NAMALWA (cell line): ENCODE measurements at regions not wholly inside any gene's neighbourhood (a gene's known extent, or its start where the extent isn't known, plus 50 kb on each side); places are given as distances from the start of the nearest gene placed in this dataset.

Source experiments
- DNase-seq: peaks from one replicate; pipeline ENCODE4 v3.0.0-alpha.2; 2015; ENCODE audit warnings: low spot score

DNA sequence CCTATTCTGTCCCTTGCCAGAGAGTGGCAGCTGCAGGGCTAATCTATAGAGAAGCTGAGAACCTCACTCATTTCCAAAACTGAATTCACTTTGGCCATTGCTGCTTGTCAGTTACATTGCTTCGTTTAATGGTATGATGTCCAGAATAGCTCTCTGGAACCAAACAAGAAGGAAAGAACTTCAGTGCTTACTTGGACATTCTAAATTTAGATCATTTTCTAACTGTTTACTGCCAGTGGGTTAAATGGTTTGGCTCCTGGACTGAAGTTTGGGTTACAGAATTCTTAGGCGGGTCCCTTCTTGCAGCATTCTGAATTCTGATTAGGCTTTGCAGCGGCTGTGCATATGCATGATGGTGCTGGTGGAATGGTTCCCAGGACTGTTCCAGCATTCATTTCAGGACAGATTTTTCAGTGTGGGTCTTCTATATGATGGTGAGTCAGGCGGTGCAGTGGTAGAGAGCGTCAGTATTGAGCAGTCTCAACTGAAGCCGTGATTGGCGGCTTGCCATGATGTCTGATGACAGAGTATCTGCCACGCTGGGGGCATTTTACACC, 148.7 kb downstream of the DYRK2 start:
- DNase-seq: no peak

DNA sequence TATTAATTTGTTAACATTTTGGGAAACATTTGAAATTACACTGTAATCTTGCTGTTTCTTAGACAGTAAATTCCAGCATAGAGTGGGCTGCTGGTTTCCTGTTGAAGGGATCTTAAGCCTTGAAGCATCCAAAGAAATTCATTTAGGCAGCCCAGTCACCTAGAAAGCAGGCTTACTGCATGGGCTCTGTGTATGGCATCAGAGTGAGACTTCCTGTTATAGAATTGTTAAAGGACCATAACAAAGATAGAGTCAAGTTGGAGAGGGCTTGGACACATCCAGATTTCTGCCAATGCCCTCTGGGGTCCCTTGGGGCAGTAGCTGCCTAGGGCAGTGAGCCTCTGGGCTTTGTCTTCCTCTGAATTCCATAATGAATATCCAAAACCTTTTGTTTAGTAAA, 149.2 kb downstream of the DYRK2 start:
- DNase-seq: no peak

DNA sequence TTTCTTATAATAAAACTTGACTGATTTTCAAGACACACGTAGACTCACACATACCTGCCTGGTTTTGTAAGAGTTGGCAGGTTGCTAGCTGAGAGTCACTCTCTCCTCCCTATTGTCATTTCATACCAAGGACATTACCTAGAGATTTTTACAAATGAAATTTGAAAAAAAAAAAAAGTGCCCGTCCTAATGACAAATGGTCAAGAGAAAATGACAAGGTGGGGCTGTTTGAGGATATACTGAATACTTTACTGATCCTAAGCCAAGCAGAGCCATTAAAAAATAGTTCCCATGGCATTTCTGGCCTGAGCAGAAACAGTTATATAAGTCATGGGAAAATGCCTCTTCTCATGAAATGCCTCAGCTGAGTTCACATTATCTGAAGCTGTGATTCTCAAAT, 150.2 kb downstream of the DYRK2 start:
- no peak for DNase-seq

DNA sequence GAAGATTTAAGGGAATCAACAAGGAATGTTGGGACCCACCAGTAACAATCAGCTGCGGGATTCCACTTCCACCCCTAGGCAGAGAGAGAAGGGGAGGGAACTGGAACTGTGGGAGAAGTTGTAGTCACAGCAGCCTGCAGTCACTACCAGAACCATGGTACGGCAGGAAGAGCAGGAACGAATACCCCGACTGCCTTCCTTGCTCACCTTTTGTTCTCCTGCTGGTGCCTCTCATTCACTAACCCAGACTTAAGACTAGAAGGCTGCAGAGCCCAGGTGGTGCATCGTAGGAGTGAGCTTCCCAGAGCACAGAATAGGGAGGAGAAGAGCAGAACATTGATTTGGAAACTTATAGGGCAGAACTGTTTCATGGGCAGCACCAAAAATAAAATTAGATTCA, 154.2 kb downstream of the DYRK2 start:
- DNase-seq: no peak

DNA sequence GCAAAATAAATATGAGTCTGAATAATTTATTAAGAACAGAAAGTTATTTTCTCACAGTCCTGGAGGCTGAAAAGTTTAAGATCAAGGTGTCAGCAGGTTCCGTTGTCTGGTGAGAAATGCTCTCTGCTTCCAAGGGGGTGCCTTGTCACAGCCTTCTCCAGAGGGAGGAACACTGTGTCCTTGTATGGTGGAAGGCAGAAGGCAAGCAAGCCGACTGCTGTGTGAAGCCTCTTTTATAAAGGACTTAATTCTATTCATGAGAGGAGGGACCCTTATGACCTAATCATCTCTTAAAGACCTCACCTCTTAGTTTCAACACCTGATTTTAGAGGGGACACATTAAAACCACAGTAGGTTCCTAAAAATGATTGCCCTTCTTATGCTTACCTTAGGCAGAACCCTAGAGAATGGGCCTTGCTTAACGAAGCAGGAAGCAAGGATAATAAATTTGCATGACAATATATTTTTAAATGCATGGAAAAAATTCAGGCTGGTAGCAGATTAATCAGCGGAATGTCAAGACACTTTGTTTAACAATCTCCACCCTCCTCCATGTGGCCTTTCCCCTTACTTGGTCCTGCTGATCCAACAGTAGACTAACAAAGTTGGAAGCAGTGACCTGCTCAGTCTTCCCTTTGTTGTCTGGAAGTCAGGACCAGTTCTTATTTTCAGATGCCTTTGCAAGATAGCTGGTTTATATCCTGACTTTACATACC, 154.9 kb downstream of the DYRK2 start:
- DNase-seq: no peak

DNA sequence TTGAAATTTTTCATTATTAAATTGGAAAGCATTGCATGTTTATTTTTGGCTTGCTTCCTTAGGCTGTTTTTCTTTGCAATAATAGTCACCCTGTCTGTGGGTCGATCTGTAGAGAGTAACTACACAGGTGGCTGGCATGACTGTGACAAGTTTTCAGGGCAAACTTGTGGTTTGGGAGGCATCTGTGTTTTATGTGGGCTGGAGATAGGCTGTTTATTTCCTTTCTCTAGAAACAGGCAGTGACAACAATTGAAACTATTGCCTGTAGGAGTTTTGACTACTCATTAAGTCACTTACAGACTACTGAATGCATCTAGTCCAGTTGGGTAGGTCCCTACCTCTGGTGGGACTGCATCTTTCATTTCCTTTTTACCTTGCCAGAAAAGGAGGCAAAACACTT, 155.6 kb downstream of the DYRK2 start:
- DNase-seq: peak; percentile 6

DNA sequence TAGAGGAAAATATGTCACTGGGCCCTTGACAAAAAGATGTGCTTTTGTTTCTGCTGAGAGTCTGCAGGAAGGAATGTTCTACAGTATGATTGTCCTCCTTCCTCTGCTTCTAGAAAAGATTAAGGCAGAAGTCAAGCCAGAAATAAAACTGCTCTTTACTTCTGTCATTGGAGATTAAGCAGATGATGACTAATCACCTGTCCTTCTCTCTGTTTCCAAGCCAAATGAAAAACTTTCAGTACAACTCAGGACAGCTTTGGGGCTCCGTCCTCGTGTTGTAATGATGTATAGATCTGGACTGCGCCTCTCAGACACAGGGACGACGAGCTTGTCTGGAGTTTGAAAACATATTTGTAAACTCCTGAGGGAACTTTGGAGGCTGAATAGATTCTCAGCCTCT, 159.3 kb downstream of the DYRK2 start:
- no peak for DNase-seq

DNA sequence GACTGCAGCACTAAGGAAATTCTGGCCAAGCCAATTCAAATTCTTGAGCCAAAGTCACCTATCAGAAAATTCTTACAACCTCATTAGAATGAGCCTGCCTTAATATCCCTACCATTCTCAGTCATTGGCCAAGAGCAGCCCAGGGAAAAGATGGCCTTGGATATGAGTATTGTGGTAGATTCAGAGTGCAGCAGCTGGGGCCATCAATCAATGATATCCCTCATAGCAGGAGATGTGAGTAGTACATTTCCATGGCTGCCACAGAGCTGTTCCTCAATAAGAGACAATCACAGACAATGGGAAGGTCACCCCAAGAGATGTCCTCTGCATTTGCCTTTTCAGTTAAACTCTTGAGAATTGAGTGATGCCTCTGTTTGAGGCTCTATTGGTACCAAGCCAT, 161.6 kb downstream of the DYRK2 start:
- no peak for DNase-seq

DNA sequence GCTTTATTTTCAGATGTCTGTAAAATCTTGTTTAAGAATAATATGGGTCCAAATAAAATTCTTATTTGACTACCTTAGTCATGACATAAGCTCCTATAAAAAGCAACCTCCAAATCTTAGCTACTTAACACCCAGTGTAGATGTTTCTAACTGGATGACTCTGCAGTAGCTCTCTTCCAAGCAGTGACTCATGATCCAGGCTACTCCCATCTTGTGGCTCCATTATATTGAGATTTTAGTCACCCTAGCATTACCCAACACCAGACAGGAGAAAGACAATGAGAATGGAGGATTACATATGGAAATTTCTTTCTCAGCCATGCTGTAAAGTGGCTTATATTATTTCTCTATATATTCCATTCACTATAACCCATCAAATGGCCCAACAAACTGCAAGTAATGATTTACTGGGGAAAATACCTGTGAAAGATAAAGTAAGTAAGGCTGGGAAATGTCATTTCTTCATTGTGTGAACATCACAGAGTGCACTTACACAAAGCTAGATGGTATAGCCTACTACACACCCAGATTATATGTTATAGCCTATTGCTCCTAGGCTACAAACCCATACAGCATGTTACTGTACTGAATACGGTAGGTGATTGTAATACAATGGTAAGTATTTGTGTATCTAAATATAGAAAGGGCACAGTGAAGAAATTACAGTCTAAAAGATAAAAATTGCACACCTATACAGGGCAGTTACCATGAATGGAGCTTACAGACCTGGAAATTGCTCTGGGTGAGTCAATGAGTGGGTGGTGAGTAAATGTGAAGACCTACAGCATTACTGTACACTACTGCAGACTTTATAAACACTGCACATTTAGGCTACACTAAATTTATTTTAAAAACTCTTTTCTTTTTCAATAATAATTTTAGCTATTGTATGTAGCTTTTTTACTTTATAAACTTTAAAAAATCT, 163.2 kb downstream of the DYRK2 start:
- no peak for DNase-seq

DNA sequence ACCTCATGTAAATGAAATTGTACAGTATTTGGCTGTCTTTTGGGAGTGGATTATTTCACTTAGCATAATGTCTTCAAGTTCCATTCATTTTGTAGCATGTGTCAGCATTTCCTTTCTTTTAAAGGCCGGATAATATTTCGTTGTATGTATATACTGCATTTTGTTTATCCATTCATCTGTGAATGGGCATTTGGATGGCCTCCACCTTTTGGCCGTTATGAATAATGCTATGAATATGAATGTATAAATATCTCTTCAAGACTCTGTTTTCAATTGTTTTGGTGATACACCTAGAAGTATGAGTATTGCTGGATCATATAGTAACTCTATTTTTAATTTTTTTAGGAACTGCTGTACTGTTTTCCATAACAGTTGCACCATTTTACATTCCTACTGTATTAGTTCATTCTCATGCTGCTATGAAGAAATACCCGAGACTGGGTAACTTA, 164.9 kb downstream of the DYRK2 start:
- DNase-seq: no peak

DNA sequence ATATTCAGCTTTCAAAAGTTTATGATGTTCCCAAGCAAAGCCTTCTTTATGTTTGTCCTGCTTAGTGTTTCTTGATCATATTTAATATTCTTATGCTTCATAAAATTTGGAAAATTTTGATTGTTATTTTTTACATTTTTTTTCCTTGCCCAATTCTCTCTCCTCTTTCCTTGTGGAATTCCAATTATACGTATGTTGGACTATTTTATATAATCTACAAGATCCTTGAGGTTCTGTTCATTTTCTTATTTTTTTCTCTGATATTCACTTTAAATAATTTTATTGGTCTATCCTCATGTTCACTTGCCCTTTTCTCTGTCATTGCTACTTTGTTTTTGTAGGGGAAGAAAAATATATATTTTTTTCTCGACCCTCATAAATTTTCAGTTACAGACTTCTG, 167.7 kb downstream of the DYRK2 start:
- no peak for DNase-seq

DNA sequence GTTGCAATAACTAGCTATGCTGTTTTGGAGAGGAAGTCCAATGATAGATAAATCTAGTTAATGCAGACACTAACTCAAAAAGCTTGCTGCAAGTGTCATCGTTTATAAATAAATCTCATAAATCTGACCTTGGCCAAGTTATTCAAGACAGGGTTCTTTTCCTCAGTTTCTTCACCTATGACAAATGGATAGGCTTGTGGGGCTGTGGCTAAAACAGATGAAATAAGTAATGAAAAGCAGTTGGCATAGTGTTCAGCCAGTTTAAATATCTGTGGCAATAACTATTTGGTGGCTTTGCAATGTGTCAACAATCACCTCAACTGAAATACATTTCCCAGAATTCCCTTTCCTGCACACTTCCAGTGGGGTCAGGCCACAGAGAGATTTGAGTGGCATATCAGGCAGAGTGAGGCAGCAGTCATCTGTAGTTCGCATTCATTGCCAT, 169.9 kb downstream of the DYRK2 start:
- DNase-seq: no peak

DNA sequence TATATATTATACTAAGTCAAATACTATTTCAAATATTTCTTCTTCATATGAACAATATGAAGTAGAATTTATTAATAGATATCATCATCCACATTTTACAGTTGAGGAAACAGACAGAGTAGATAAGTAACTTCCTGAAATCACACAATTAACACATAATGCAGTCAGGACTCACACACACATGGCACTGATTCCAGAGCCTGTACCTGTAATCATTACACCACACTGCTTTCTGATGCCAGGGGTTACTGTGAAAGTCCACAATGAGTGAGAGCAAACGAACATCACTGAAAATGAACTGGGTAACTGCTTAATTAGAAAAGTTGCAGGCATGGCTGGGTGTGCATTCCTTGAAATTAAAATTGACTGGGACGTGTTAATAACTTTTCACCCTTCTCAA, 169.3 kb upstream of the IFNG-AS1 start:
- DNase-seq: no peak

DNA sequence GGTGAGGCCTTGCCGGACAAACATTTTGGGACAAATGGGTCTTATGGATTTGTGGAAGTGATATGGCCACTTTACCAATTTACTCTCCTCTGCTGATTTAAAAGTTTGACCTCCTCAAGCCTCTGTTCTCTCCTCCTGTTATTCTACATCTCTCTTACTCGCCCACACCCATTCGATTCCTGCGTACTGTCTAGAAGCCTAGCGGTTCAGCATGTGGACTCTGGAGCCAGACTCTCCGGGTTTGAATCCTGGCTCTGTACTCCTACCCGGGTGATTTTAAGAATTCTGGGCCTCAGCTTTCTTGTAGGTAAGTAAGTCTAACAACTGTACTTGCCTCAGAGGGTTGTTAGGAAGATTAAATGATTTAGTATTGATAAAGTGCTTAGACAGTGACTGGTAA, 168.6 kb upstream of the IFNG-AS1 start:
- no peak for DNase-seq

DNA sequence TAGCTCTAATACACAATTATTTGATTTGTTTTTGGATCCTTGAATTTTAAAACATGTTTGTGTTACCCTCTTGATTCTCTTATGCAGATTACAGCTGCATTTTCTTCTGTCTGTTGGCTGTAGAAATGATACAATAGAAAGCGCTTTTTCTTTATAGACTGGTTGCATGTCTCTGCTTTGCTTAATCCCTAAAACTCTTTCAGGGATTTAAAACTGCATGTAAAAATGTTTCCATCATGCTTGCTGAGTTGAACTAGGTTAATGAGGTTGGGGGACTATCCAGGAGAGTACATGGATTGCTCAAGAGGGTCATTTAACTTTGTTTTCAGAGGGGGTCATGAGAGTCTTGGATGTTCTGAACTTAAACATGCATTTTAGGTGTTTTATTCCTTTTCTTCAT, 166.4 kb upstream of the IFNG-AS1 start:
- no peak for DNase-seq

DNA sequence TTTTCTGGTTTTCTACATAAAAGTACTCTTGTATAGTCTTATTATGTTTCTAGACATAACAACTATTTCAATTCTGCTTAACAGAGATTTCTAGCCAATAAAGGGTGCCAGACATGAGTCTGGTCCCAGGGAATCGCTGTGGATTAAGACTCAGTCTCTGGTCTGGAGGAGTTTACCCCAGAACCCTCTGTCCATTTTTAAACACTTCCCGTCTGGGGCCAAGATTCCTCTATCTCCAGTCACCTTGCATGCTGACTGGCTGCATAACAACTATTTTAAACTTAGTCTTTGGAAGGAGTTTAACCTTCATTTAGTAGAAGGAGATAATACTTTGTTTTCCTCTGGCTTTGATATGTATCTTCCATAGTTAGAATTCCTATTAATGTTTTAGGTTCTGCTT, 163.1 kb upstream of the IFNG-AS1 start:
- DNase-seq: no peak

DNA sequence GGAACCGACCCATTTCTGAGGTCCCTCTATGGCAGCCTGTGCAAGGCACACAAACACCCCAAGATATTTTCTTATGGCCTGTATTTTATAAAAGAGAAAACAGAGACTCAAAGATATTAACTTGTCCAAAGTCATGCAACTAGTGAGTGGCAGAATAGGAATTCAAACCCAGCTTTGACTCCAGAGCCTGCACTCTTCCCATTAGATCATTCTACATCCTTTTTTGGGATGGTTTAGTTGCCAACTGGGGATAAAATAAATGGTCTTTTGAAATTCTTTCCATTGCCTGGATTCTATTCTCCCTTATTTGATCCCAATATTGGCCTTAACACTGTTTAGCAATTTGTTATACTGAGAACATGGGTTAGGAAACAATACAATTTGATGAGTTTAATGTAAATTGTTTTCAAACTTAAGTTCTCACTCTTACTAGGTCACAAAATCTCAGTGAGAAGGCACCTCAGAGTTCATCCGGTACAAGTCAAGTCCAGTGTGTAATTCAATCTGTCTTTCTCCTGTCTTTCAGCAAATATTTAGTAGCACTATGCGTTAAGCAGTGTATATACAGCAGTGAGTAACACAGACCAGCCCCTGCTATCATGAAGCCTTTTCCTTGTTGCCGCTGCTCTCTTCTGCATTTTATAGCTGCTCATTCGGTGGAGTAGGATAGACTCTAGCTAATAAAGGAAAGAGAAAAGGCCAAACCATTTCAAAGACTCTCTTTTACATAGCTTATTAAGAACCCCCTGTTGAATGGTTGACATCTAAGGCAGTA, 162.1 kb upstream of the IFNG-AS1 start:
- DNase-seq: no peak

DNA sequence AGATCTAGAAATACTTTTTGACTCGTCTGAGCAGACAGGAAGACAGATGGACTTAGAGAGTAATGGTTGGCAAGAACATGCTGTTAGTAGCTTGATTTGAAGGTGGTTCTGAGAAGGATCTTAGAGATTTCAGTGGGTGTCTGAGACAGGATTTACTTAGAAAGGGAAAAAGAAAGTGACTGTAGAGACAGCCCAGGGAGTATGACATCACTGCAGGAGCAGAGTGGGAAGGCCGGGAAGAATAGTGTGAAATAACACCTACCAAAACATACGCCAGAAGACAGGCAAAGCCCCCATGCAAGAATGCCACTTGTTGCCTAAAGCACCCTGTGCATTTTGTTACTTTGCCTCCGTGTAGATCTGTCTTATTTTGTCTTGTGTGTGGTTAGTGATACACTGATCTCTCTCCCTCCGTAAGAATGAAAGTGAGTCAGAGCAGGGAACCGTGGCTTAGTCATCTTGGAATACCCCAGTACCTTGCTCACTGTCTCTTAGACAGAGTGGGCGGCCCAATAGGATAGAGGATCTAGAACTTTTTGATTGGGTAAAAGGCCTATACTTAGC, 161.3 kb upstream of the IFNG-AS1 start:
- DNase-seq: no peak

DNA sequence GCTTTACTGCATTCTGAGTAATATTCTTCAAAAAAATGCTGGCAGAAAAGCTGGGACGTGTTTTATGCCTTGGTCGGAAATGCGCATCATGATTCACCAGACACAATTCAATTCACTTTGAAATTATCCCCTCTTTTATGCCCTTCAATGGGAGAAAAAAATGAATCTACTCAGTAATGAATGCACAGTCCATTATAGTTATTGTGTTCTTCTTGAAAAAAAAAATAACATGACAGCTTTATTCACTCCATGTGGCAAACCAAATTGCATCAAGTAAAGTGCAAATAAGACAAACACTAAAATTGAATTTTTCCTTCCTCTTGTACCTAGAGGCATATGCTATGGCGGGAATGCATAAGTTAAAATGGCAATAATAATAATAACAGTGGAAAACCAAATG, 159.4 kb upstream of the IFNG-AS1 start:
- no peak for DNase-seq

DNA sequence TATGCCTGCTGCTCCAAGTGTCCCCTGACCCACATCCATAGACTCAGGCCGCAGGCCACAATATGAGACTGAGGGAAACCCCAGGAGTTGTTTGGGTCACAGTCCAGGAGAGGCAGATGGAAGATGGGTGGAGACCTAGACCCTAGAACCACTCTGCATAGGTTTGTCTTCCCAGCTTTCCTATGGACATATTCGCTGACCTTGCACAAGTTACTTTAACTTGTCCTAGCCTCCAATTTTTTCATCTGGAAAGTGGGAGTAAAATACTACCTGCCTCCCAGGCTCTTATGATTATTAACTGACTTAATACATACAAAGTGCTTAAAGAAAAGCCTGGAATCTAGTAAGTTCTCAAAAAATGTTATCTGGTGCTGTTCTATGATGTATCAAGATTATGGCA, 157.1 kb upstream of the IFNG-AS1 start:
- DNase-seq: no peak

DNA sequence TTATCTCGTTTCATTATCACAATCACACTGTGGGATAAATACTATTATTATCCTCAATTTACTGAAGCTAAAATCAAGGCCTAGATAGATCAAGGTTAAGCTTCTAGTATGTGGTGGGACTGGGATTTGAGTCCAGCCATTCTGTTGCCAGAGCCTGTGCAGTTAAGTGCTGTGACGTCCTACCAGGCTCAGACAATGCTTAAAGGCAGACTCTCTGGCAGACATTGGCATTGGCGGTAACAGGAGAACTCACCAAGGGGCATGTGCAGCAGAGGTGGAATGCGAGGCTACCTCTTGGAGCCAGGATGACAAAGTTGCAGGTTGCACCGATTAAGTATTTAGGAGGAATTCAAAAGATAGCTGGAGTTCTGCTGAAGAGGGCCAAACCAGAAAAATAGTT, 155.6 kb upstream of the IFNG-AS1 start:
- DNase-seq: no peak

DNA sequence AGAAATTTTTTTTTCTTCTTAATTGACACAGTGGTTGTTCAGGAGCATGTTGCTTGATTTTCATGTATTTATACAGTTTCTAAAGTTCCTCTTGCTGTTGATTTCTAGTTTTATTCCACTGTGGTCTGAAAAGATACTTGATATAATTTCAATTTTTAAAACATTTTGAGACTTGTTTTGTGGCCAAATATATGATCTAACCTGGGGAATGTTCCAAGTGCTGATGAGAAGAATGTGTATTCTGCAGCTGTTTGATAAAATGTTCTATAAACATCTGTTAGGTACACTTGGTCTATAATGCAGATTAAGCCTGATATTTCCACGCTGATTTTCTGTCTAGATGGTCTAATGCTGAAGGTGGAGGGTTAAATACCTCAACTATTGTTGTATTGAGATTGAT, 151.4 kb upstream of the IFNG-AS1 start:
- DNase-seq: no peak
